Left lung (tissue), 4 donors: ENCODE measurements at regions not wholly inside any gene's neighbourhood (a gene's known extent, or its start where the extent isn't known, plus 50 kb on each side); places are given as distances from the start of the nearest gene placed in this dataset.

Source experiments
- ATAC-seq: fragments of 200-7000 bp; cut with Tn5 transposase; one replicate; pipeline ENCODE4 v1.9.1; 2020; ENCODE audit warnings: moderate library complexity
- DNase-seq, 4 donors: peaks; one replicate each; pipeline ENCODE4 v3.0.0-alpha.2; 2013 to 2020
- H3K27ac ChIP-seq, 2 donors: fragments of 200-600 bp; sonication (generic) in 1 of 2; one replicate each; pipeline versions ENCODE4 v1.5.0 to v1.8.0; 2020 to 2021
- H3K27me3 ChIP-seq, 2 donors: fragments of 200-600 bp; sonication (generic) in 1 of 2; one replicate each; pipeline versions ENCODE4 v1.5.0 to v1.8.0; 2020 to 2021
- H3K36me3 ChIP-seq, 2 donors: fragments of 200-600 bp; sonication (generic) in 1 of 2; one replicate each; pipeline versions ENCODE4 v1.5.0 to v1.8.0; 2020 to 2021
- H3K4me1 ChIP-seq, 2 donors: fragments of 200-600 bp; one replicate each; pipeline ENCODE4 v1.8.0; 2021
- H3K4me3 ChIP-seq, 2 donors: fragments of 200-600 bp; sonication (generic) in 1 of 2; one replicate each; pipeline versions ENCODE4 v1.5.0 to v1.8.0; 2020 to 2021; ENCODE audit warnings: mild to moderate bottlenecking in 1 of 2
- H3K9me3 ChIP-seq, 2 donors: fragments of 200-600 bp; sonication (generic) in 1 of 2; one replicate each; pipeline versions ENCODE4 v1.5.0 to v1.8.0; 2020 to 2021
- CTCF ChIP-seq, 2 donors: fragments of 200-600 bp; sonication (generic) in 1 of 2; IDR thresholded peaks; one replicate each; pipeline versions ENCODE4 v1.5.0 to v1.8.0; 2021; ENCODE audit warnings: antibody characterized with exemption in 2 of 2
- intact Hi-C, 2 donors: fragments of 100-400 bp; cut with DNase I; formaldehyde crosslinking; loops; one replicate each; pipeline versions ENCODE4 v1.11.2 to v1.14.2; 2022
- donor health status: DM: no; HTN: yes; CAD: no.
- donor health status: DM: no; HTN: no; CAD: no.

GRCh38 chr13:63882052-63882451 lies 2466.4 kb upstream of the PCDH20 start:
- no peak for ATAC-seq
- Histone ChIP-seq H3K4me1 (no peaks in the 10 kb centered on the region), H3K9me3 (peaks cover 0 to 6% of the 10 kb centered on the region in 2 donors), H3K36me3 (no peaks in the 10 kb centered on the region), H3K4me3 (no peak overlapping the region), H3K27ac (no peak overlapping the region), H3K27me3 (no peaks in the 10 kb centered on the region)
- DNase-seq = no peak
- intact Hi-C loops = no loop called here
- no peak for TF ChIP-seq CTCF (IDR thresholded peaks at IDR 0.05)

- intact Hi-C loops = no loop called here
- DNase-seq (no peak), ATAC-seq (no peak)
Observed at GRCh38 chr13:63880705-63881104, 2465.1 kb upstream of the PCDH20 start.

DNA sequence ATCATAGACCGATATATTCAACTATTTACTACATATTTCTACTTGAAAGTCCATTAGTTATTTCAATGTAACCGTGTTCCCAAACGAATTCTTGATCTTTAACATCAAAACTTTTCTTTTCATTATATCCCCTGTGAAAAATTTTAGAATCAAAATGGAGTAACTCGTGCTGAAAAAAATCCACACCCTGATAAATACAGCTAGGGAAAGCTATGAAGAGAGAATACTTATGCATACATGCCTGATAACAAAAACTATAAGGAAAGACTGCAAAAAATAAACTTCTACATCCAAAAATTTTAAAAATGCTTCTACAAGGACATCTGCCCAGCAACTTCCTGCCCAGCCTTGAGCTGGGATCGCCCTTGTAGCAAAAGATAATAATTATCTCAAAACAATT lies 2458.3 kb upstream of the PCDH20 start:
- Histone ChIP-seq H3K4me3 (no peak overlapping the region), H3K27me3 (no peaks in the 10 kb centered on the region), H3K36me3 (no peaks in the 10 kb centered on the region), H3K9me3 (peaks cover 0 to 17% of the 10 kb centered on the region in 2 donors), H3K27ac (no peak overlapping the region), H3K4me1 (no peaks in the 10 kb centered on the region)
- no peak for DNase-seq
- no peak for TF ChIP-seq CTCF (IDR thresholded peaks at IDR 0.05)
- intact Hi-C loops = no loop called here
- no peak for ATAC-seq

More at GRCh38 chr13:63880705-63881104, 2465.1 kb upstream of the PCDH20 start:
- no peak overlapping the region for H3K4me3 ChIP-seq
- no peaks in the 10 kb centered on the region for H3K27me3 ChIP-seq
- H3K36me3 ChIP-seq = no peaks in the 10 kb centered on the region
- H3K9me3 ChIP-seq = peaks cover 0 to 10% of the 10 kb centered on the region in 2 donors
- TF ChIP-seq CTCF (IDR thresholded peaks at IDR 0.05) = no peak
- H3K27ac ChIP-seq = no peak overlapping the region
- H3K4me1 ChIP-seq = no peaks in the 10 kb centered on the region

DNA sequence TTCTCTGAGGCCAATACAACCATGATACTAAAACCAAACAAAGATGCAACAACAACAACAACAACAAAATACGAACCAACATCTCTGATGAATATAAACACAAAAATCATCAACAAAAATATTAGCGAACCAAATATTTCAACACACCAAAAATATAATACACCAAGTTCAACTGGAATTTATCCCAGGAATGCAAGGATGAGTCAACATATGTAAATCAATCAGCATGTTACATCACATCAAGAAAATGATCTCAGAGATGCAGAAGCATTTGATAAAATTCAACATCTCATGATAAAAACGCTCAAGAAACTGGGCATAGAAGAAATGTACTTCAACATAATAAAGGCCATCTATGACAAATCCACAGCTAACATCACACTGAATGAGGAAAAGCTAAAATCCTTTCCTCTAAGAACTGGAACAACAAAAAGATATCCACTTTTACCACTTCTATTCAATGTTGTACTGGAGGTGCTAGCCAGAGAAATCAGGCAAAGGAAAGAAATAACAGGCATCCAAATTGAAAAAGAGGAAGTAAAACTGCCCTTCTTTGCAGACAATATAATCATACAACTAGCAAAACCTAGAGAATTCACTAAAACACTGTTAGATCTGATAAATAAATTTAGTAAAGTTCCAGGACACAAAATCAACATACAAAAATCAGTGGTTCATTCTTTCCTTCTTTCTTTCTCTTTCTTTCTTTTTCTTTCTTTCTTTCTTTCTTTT lies 2448.7 kb upstream of the PCDH20 start:
- H3K27me3 ChIP-seq = no peaks in the 10 kb centered on the region
- peaks cover 0 to 9% of the 10 kb centered on the region in 2 donors for H3K9me3 ChIP-seq
- H3K4me3 ChIP-seq = no peak overlapping the region
- no peak for DNase-seq
- no peaks in the 10 kb centered on the region for H3K4me1 ChIP-seq
- no peaks in the 10 kb centered on the region for H3K36me3 ChIP-seq
- no peak for ATAC-seq
- intact Hi-C loops = no loop called here
- no peak overlapping the region for H3K27ac ChIP-seq
- no peak for TF ChIP-seq CTCF (IDR thresholded peaks at IDR 0.05)

- intact Hi-C loops = no loop called here
- DNase-seq = no peak
- peaks cover 0 to 6% of the 10 kb centered on the region in 2 donors for H3K9me3 ChIP-seq
- ATAC-seq = no peak
- H3K27me3 ChIP-seq = no peaks in the 10 kb centered on the region
- no peaks in the 10 kb centered on the region for H3K36me3 ChIP-seq
- H3K27ac ChIP-seq = no peak overlapping the region
- H3K4me3 ChIP-seq = no peak overlapping the region
- no peak for TF ChIP-seq CTCF (IDR thresholded peaks at IDR 0.05)
- no peaks in the 10 kb centered on the region for H3K4me1 ChIP-seq
Observed at GRCh38 chr13:63855457-63856118, 2439.9 kb upstream of the PCDH20 start.
